GM12878 (cell line): ENCODE measurements at regions not wholly inside any gene's neighbourhood (a gene's known extent, or its start where the extent isn't known, plus 50 kb on each side); places are given as distances from the start of the nearest gene placed in this dataset.

Source experiments
- ATAC-seq: fragments of 200-7000 bp; cut with Tn5 transposase; 3 replicates; pipeline ENCODE4 v1.9.1; 2020; ENCODE audit warnings: mild to moderate bottlenecking, moderate library complexity
- BruUV-seq: library from RNA; stranded (reverse); fragments of 400-500 nt; replicated peaks from 2 replicates; lab custom pipeline; 2021; lab: Mats Ljungman, UMichigan
- CTCF ChIA-PET: fragments of 300-600 bp; sonication (Branson Sonifier 250); formaldehyde crosslinking; extraction: SDS; loops from one replicate; lab custom pipeline; 2021; ENCODE audit warnings: inconsistent platforms; lab: Yijun Ruan, JAX
- POLR2A ChIA-PET: fragments of 350-600 bp; formaldehyde crosslinking; extraction: SDS; loops from one replicate; lab custom pipeline; 2021; ENCODE audit warnings: inconsistent platforms; lab: Charles Lee
- RAD21 ChIA-PET: fragments of 300-600 bp; sonication (Branson Sonifier 250); formaldehyde crosslinking; loops from one replicate; lab custom pipeline; 2023; ENCODE audit warnings: antibody characterized with exemption; ENCODE audit not compliant: unreplicated experiment; lab: Charles Lee
- SMC1A ChIA-PET: fragments of 300-600 bp; sonication (Branson Sonifier 250); formaldehyde crosslinking; loops from one replicate; lab custom pipeline; 2023; ENCODE audit not compliant: unreplicated experiment, uncharacterized antibody; lab: Charles Lee
- DNase-seq: peaks from one replicate; pipeline ENCODE4 v3.0.0-alpha.2; 2011; ENCODE audit warnings: low read depth, low spot score
- FAIRE-seq: peaks from 3 replicates; lab custom pipeline; 2011; peaks lifted over from hg19 to GRCh38; lab: Jason Lieb, UNC
- H2AFZ ChIP-seq: 2 replicates; pipeline ENCODE4 v1.6.0; 2011; ENCODE audit warnings: low read depth, low read length, control low read depth; ENCODE audit not compliant: control insufficient read depth
- H3K27ac ChIP-seq: 2 replicates; pipeline ENCODE4 v1.5.1; 2011; ENCODE audit warnings: control low read depth; ENCODE audit not compliant: control insufficient read depth, insufficient read depth
- H3K27me3 ChIP-seq, 2 experiments: replicated peaks in 1 of 2; 2 replicates each; pipeline versions ENCODE4 v1.6.0 to v1.6.1; 2011; ENCODE audit warnings: low read length in 1 of 2; ENCODE audit not compliant: control insufficient read depth in 2 of 2, insufficient read depth in 2 of 2
- H3K36me3 ChIP-seq, 2 experiments: 2 replicates each; pipeline ENCODE4 v1.5.1; 2011; ENCODE audit warnings: low read length in 1 of 2; ENCODE audit not compliant: control insufficient read depth in 2 of 2, insufficient read depth in 2 of 2
- H3K4me1 ChIP-seq: 2 replicates; pipeline ENCODE4 v1.6.1; 2011; ENCODE audit warnings: mild to moderate bottlenecking, low read length, moderate library complexity, mixed read lengths; ENCODE audit not compliant: control insufficient read depth, insufficient read depth
- H3K4me2 ChIP-seq: 2 replicates; pipeline ENCODE4 v1.6.0; 2011; ENCODE audit warnings: control low read depth; ENCODE audit not compliant: control insufficient read depth, insufficient read depth
- H3K4me3 ChIP-seq: fragments of 200-600 bp; sonication (generic); 2 replicates; pipeline ENCODE4 v1.5.1; 2016
- H3K79me2 ChIP-seq: 2 replicates; pipeline ENCODE4 v1.6.0; 2011; ENCODE audit warnings: low read length; ENCODE audit not compliant: control insufficient read depth, insufficient read depth
- H3K9ac ChIP-seq: 2 replicates; pipeline ENCODE4 v1.8.0; 2011; ENCODE audit warnings: low read length, control low read depth, mixed read lengths; ENCODE audit not compliant: control insufficient read depth, insufficient read depth
- H3K9me3 ChIP-seq: replicated peaks from 3 replicates; pipeline ENCODE4 v1.5.1; 2011; ENCODE audit warnings: mild to moderate bottlenecking, low read length; ENCODE audit not compliant: control insufficient read depth, insufficient read depth
- H4K20me1 ChIP-seq: 2 replicates; pipeline ENCODE4 v1.6.0; 2011; ENCODE audit not compliant: control insufficient read depth, insufficient read depth
- BCL11A ChIP-seq: IDR thresholded peaks from 2 replicates; pipeline ENCODE4 v1.6.1; 2011; ENCODE audit warnings: low read depth, low read length
- E2F4 ChIP-seq: IDR thresholded peaks from 2 replicates; pipeline ENCODE4 v1.6.1; 2012; ENCODE audit warnings: low read depth, low read length, improper control_type of control experiment
- ETV6 ChIP-seq, 2 experiments: fragments of 450-650 bp in 1 of 2; IDR thresholded peaks in 1 of 2; conservative IDR thresholded peaks in 1 of 2; 2 replicates each; pipeline ENCODE4 v1.6.1; 2014; ENCODE audit warnings: antibody characterized with exemption in 1 of 2, borderline replicate concordance in 1 of 2, low read depth in 1 of 2, mild to moderate bottlenecking in 1 of 2, moderate library complexity in 1 of 2
- KAT2A ChIP-seq: conservative IDR thresholded peaks from 2 replicates; pipeline ENCODE4 v1.6.1; 2011; ENCODE audit warnings: low read depth, low read length; ENCODE audit not compliant: control insufficient read depth
- NFIC ChIP-seq: IDR thresholded peaks from 2 replicates; pipeline ENCODE4 v1.6.1; 2012; ENCODE audit warnings: low read depth, mild to moderate bottlenecking, inconsistent platforms, low read length, moderate library complexity
- PRDM15 ChIP-seq: fragments of 450-650 bp; formaldehyde crosslinking; IDR thresholded peaks from 2 replicates; pipeline ENCODE4 v1.4.0; 2020; ENCODE audit warnings: mild to moderate bottlenecking, moderate library complexity
- YBX1 ChIP-seq: fragments of 450-650 bp; IDR thresholded peaks from 2 replicates; pipeline ENCODE4 v1.6.1; 2016; ENCODE audit warnings: antibody characterized with exemption
- WGBS: methylation state at CpG from one replicate; pipeline ENCODE4 v1.1.6; 2016; ENCODE audit warnings: low lambda C conversion rate; ENCODE audit not compliant: insufficient replicate concordance, insufficient coverage; ENCODE audit errors: missing lambda C conversion rate; 5-methylcytosine and 5-hydroxymethylcytosine counted together
- in situ Hi-C: fragments of 300-500 bp; cut with MboI; formaldehyde crosslinking; loops from 9 replicates; pipeline ENCODE4 v1.14.3; 2018; ENCODE audit warnings: mixed read lengths
- intact Hi-C: fragments of 100-400 bp; cut with micrococcal nuclease; formaldehyde crosslinking; loops from one replicate; pipeline ENCODE4 v1.14.2; 2022; ENCODE audit not compliant: unreplicated experiment
- TF ChIP-seq, protein P1 (sequence below): fragments of 450-650 bp; IDR thresholded peaks from 2 replicates; pipeline ENCODE4 v1.6.1; 2017; ENCODE audit warnings: mild to moderate bottlenecking, moderate library complexity

GRCh38 chr4:189293459-189293858 lies 647.2 kb upstream of the FRG1 start:
- RAD21 ChIA-PET = no interaction called here
- 0% methylated on average over 3 of the region's 3 CpGs for WGBS
- in situ Hi-C loops = no loop called here
- TF ChIP-seq E2F4 (no peak), ETV6 (conservative IDR thresholded peaks at IDR 0.05 in 1 of 2, IDR thresholded peaks at IDR 0.05 in 1 of 2; ENCODE audit: borderline replicate concordance in 1 of 2, low read depth in 1 of 2) (no peak), KAT2A (no peak), PRDM15 (CRISPR knock-in tag) (no peak), NFIC (no peak), BCL11A (no peak), YBX1 (no peak)
- TF ChIP-seq, protein P1, sequence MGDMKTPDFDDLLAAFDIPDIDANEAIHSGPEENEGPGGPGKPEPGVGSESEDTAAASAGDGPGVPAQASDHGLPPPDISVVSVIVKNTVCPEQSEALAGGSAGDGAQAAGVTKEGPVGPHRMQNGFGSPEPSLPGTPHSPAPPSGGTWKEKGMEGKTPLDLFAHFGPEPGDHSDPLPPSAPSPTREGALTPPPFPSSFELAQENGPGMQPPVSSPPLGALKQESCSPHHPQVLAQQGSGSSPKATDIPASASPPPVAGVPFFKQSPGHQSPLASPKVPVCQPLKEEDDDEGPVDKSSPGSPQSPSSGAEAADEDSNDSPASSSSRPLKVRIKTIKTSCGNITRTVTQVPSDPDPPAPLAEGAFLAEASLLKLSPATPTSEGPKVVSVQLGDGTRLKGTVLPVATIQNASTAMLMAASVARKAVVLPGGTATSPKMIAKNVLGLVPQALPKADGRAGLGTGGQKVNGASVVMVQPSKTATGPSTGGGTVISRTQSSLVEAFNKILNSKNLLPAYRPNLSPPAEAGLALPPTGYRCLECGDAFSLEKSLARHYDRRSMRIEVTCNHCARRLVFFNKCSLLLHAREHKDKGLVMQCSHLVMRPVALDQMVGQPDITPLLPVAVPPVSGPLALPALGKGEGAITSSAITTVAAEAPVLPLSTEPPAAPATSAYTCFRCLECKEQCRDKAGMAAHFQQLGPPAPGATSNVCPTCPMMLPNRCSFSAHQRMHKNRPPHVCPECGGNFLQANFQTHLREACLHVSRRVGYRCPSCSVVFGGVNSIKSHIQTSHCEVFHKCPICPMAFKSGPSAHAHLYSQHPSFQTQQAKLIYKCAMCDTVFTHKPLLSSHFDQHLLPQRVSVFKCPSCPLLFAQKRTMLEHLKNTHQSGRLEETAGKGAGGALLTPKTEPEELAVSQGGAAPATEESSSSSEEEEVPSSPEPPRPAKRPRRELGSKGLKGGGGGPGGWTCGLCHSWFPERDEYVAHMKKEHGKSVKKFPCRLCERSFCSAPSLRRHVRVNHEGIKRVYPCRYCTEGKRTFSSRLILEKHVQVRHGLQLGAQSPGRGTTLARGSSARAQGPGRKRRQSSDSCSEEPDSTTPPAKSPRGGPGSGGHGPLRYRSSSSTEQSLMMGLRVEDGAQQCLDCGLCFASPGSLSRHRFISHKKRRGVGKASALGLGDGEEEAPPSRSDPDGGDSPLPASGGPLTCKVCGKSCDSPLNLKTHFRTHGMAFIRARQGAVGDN = no peak
- TF ChIP-seq, all 136 proteins: peak for 0
- Histone ChIP-seq H3K36me3 (no peaks in the 10 kb centered on the region), H3K27ac (no peak overlapping the region), H4K20me1 (no peaks in the 10 kb centered on the region), H3K4me2 (no peak overlapping the region), H3K9me3 (no peaks in the 10 kb centered on the region), H3K4me1 (no peaks in the 10 kb centered on the region), H3K79me2 (no peaks in the 10 kb centered on the region), H3K4me3 (no peak overlapping the region), H2AFZ (no peak overlapping the region), H3K9ac (no peak overlapping the region), H3K27me3 (no peaks in the 10 kb centered on the region)
- intact Hi-C loops = no loop called here
- no peak for FAIRE-seq
- ChIA-PET SMC1A (no interaction called here), CTCF (no interaction called here), POLR2A (no interaction called here)
- ATAC-seq = no peak
- BruUV-seq = no TSS peak
- DNase-seq = no peak
